HG03139 (cell line): ENCODE measurements at regions not wholly inside any gene's neighbourhood (a gene's known extent, or its start where the extent isn't known, plus 50 kb on each side); places are given as distances from the start of the nearest gene placed in this dataset.
"Not testable (repeated sequence)": the region's sequence is repeated elsewhere in the genome, so short reads cannot be mapped to it uniquely, and the experiment has no call there.

ENCODE experiments used
- ATAC-seq: cut with Tn5 transposase; IDR thresholded peaks from one replicate; pipeline ENCODE4 v1.9.1; 2021; ENCODE audit not compliant: unreplicated experiment

- no peak for ATAC-seq
Measured at GRCh38 chrX:122154019-122154418, 1030.1 kb upstream of the GRIA3 start.

- ATAC-seq, result no peak
Measured at GRCh38 chrX:122168241-122168640, 1015.8 kb upstream of the GRIA3 start.

GRCh38 chrX:122184791-122185190 lies 999.3 kb upstream of the GRIA3 start:
- ATAC-seq, result no peak

GRCh38 chrX:122187069-122187713 lies 996.9 kb upstream of the GRIA3 start:
- no peak for ATAC-seq

- no peak for ATAC-seq
Measured at GRCh38 chrX:122188751-122189150, 995.3 kb upstream of the GRIA3 start.

GRCh38 chrX:122196343-122196742 lies 987.7 kb upstream of the GRIA3 start:
- ATAC-seq, result no peak

GRCh38 chrX:122203399-122203798 lies 980.7 kb upstream of the GRIA3 start:
- no peak for ATAC-seq

- no peak for ATAC-seq
Measured at GRCh38 chrX:122218666-122219065, 965.4 kb upstream of the GRIA3 start.

GRCh38 chrX:122219226-122219625 lies 964.9 kb upstream of the GRIA3 start:
- ATAC-seq, result no peak

GRCh38 chrX:122219735-122220134 lies 964.3 kb upstream of the GRIA3 start:
- no peak for ATAC-seq

GRCh38 chrX:122220644-122221373 lies 963.3 kb upstream of the GRIA3 start:
- ATAC-seq, result no peak

- not testable (repeated sequence) for ATAC-seq
Measured at GRCh38 chrX:122221810-122222209, 962.3 kb upstream of the GRIA3 start.

- not testable (repeated sequence) for ATAC-seq
Measured at GRCh38 chrX:122224137-122224536, 959.9 kb upstream of the GRIA3 start.

GRCh38 chrX:122238801-122239200 lies 945.3 kb upstream of the GRIA3 start:
- ATAC-seq, result no peak

GRCh38 chrX:122241959-122242358 lies 942.1 kb upstream of the GRIA3 start:
- no peak for ATAC-seq

- no peak for ATAC-seq
Measured at GRCh38 chrX:122244080-122244479, 940.0 kb upstream of the GRIA3 start.

GRCh38 chrX:122245175-122245574 lies 938.9 kb upstream of the GRIA3 start:
- ATAC-seq, result no peak

- no peak for ATAC-seq
Measured at GRCh38 chrX:122245943-122246342, 938.1 kb upstream of the GRIA3 start.

- no peak for ATAC-seq
Measured at GRCh38 chrX:122246937-122247336, 937.1 kb upstream of the GRIA3 start.

GRCh38 chrX:122248681-122249080 lies 935.4 kb upstream of the GRIA3 start:
- no peak for ATAC-seq

GRCh38 chrX:122252454-122252853 lies 931.6 kb upstream of the GRIA3 start:
- no peak for ATAC-seq

- no peak for ATAC-seq
Measured at GRCh38 chrX:122268353-122268752, 915.7 kb upstream of the GRIA3 start.
